CD4-positive, alpha-beta memory T cell (primary cell): ENCODE measurements at regions not wholly inside any gene's neighbourhood (a gene's known extent, or its start where the extent isn't known, plus 50 kb on each side); places are given as distances from the start of the nearest gene placed in this dataset.

Experiments
- CTCF ChIA-PET: fragments of 350-600 bp; sonication (Branson Sonifier 250); formaldehyde crosslinking; loops from one replicate; lab custom pipeline; 2021; ENCODE audit warnings: inconsistent platforms; ENCODE audit not compliant: partially characterized antibody; lab: Charles Lee
- POLR2A ChIA-PET: fragments of 350-600 bp; sonication (Branson Sonifier 250); formaldehyde crosslinking; loops from one replicate; lab custom pipeline; 2021; ENCODE audit not compliant: partially characterized antibody; lab: Charles Lee
- DNase-seq, 5 donors: peaks; one replicate each; pipeline versions ENCODE4 v3.0.0 to v3.0.0-alpha.2; 2020 to 2022; ENCODE audit warnings: mixed read lengths in 1 of 5
- H3K27ac ChIP-seq: one replicate; pipeline ENCODE4 v1.7.0; 2013; ENCODE audit warnings: low read depth, low read length
- H3K27me3 ChIP-seq: 2 replicates; pipeline ENCODE4 v1.7.0; 2013; ENCODE audit warnings: mild to moderate bottlenecking, low read length, moderate library complexity; ENCODE audit not compliant: insufficient read depth
- H3K36me3 ChIP-seq: 2 replicates; pipeline ENCODE4 v1.7.0; 2013; ENCODE audit warnings: mild to moderate bottlenecking, low read length, moderate library complexity; ENCODE audit not compliant: insufficient read depth
- H3K4me1 ChIP-seq: 2 replicates; pipeline ENCODE4 v1.7.0; 2013; ENCODE audit warnings: mild to moderate bottlenecking, low read length, moderate library complexity; ENCODE audit not compliant: insufficient read depth
- H3K4me3 ChIP-seq, 2 donors: one replicate each; pipeline ENCODE4 v1.7.0; 2013; ENCODE audit warnings: low read length in 2 of 2, mild to moderate bottlenecking in 1 of 2
- H3K9me3 ChIP-seq, 2 donors: one replicate each; pipeline ENCODE4 v1.7.0; 2013; ENCODE audit warnings: low read length in 2 of 2, control low read depth in 1 of 2; ENCODE audit not compliant: control insufficient read depth in 1 of 2
- H3K27ac Mint-ChIP-seq, 7 donors: one replicate each; pipeline ENCODE4 v1.8.0; 2020 to 2021; ENCODE audit warnings: mixed read lengths in 7 of 7, mild to moderate bottlenecking in 6 of 7, inconsistent platforms in 3 of 7, moderate library complexity in 3 of 7
- H3K27me3 Mint-ChIP-seq, 2 donors: one replicate each; pipeline ENCODE4 v1.8.0; 2020 to 2021; ENCODE audit warnings: mixed read lengths in 2 of 2
- H3K36me3 Mint-ChIP-seq, 2 donors: one replicate each; pipeline ENCODE4 v1.8.0; 2020 to 2021; ENCODE audit warnings: mixed read lengths in 2 of 2, inconsistent platforms in 1 of 2, mild to moderate bottlenecking in 1 of 2
- H3K4me1 Mint-ChIP-seq, 4 donors: one replicate each; pipeline ENCODE4 v1.8.0; 2020 to 2021; ENCODE audit warnings: mixed read lengths in 4 of 4, mild to moderate bottlenecking in 1 of 4
- H3K4me3 Mint-ChIP-seq, 8 donors: one replicate each; pipeline ENCODE4 v1.8.0; 2020 to 2021; ENCODE audit warnings: mixed read lengths in 8 of 8, mild to moderate bottlenecking in 7 of 8, moderate library complexity in 6 of 8, inconsistent platforms in 3 of 8
- H3K9me3 Mint-ChIP-seq, 8 donors: one replicate each; pipeline ENCODE4 v1.8.0; 2020 to 2021; ENCODE audit warnings: mixed read lengths in 8 of 8, mild to moderate bottlenecking in 5 of 8, inconsistent platforms in 3 of 8, moderate library complexity in 1 of 8
- intact Hi-C: fragments of 100-400 bp; cut with micrococcal nuclease; formaldehyde crosslinking; loops from one replicate; pipeline ENCODE4 v1.15.1; 2023

DNA sequence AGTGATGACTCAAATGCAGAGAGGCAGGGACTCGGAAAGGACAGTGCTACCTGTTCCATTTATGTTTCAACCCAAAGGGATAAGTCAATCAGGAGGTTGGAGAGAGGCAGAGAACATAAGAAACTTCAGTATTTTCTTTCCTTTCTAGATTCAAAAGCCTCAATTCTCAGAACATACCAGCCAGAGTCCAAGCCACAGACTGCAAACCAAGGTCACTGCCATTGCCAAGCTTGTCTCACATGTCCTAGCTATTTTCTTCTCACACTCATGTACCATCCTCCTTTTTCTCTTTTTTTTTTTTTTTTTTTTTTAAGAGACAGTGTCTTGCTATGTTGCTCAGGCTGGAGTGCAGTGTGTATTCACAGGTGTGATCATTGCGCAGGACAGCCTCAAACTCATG lies 111.7 kb upstream of the AKIP1 start:
- POLR2A ChIA-PET: no interaction called here
- no peak for DNase-seq
- Histone ChIP-seq H3K4me3 (no peak overlapping the region), H3K36me3 (no peaks in the 10 kb centered on the region), H3K9me3 (no peaks in the 10 kb centered on the region), H3K27me3 (no peaks in the 10 kb centered on the region), H3K4me1 (no peaks in the 10 kb centered on the region), H3K27ac (no peak overlapping the region)
- H3K9me3 Mint-ChIP-seq: no peaks in the 10 kb centered on the region
- no peaks in the 10 kb centered on the region for H3K4me1 Mint-ChIP-seq
- no peak overlapping the region for H3K27ac Mint-ChIP-seq
- CTCF ChIA-PET: no interaction called here
- peaks cover 0 to 9% of the 10 kb centered on the region in 2 donors for H3K27me3 Mint-ChIP-seq
- H3K4me3 Mint-ChIP-seq: no peak overlapping the region
- H3K36me3 Mint-ChIP-seq: no peaks in the 10 kb centered on the region
- intact Hi-C loops: no loop called here

DNA sequence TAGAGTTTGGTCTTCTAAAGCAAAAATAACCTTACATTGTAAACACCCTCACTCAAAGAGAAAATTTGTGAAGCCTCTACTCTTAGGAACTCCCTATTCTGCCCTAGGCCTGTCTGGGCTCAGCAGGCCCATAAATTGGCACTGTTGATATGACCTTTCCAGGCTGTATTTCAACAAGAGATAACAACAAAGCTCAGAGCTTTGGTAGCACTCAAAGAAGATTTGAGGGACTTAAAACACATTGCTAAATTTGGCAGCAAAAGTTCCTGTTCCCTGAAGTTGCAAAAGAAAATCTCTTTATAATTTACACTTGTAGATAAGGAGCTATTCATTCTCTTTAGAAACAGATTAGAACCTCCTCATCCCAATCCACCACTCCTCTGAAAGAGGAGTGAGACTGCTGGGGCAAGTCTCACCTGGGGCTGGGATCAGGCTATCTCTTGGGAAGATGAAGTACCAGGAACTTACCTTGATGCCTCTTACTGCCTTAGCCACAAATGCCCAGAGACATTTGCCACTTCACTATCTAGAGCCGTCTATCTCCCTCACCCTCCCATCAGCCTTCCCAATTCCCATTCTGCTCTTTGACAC lies 110.4 kb upstream of the AKIP1 start:
- Mint-ChIP-seq H3K27me3 (peaks cover 0 to 7% of the 10 kb centered on the region in 2 donors), H3K4me3 (no peak overlapping the region), H3K4me1 (no peaks in the 10 kb centered on the region), H3K9me3 (no peaks in the 10 kb centered on the region), H3K27ac (no peak overlapping the region), H3K36me3 (no peaks in the 10 kb centered on the region)
- no peaks in the 10 kb centered on the region for H3K27me3 ChIP-seq
- ChIA-PET POLR2A (no interaction called here), CTCF (interaction anchor here (1.0 kb wide), 1 partner anchor 8 kb away, joined by 3 read pairs; no protein-coding TSS in a partner anchor)
- H3K4me1 ChIP-seq: no peaks in the 10 kb centered on the region
- no peak for DNase-seq
- H3K27ac ChIP-seq: no peak overlapping the region
- H3K9me3 ChIP-seq: no peaks in the 10 kb centered on the region
- no peaks in the 10 kb centered on the region for H3K36me3 ChIP-seq
- no peak overlapping the region for H3K4me3 ChIP-seq
- intact Hi-C loops: no loop called here

DNA sequence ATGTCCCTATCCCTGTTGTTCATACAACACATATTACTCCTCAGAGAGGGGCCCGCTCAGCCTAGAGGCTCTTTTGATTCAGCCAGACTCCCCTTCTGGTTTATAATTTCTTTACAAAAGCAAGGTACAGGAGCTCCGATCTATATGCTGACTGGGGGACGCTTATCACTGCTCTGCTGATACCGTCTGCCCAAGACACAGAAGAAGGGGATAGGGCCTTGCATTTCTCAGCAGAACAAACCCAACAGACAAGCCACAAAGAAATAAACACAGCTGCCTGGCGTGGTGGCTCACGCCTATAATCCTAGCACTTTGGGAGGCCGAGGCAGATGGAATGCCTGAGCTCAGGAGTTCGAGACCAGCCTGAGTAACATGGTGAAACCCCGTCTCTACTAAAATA lies 109.9 kb upstream of the AKIP1 start:
- intact Hi-C loops: no loop called here
- no peak overlapping the region for H3K27ac ChIP-seq
- Mint-ChIP-seq H3K27ac (no peak overlapping the region), H3K36me3 (no peaks in the 10 kb centered on the region), H3K4me3 (no peak overlapping the region), H3K27me3 (peaks cover 0 to 7% of the 10 kb centered on the region in 2 donors), H3K4me1 (no peaks in the 10 kb centered on the region), H3K9me3 (no peaks in the 10 kb centered on the region)
- CTCF ChIA-PET: no interaction called here
- no peaks in the 10 kb centered on the region for H3K36me3 ChIP-seq
- H3K27me3 ChIP-seq: no peaks in the 10 kb centered on the region
- H3K4me3 ChIP-seq: no peak overlapping the region
- H3K4me1 ChIP-seq: no peaks in the 10 kb centered on the region
- POLR2A ChIA-PET: no interaction called here
- no peaks in the 10 kb centered on the region for H3K9me3 ChIP-seq
- no peak for DNase-seq

DNA sequence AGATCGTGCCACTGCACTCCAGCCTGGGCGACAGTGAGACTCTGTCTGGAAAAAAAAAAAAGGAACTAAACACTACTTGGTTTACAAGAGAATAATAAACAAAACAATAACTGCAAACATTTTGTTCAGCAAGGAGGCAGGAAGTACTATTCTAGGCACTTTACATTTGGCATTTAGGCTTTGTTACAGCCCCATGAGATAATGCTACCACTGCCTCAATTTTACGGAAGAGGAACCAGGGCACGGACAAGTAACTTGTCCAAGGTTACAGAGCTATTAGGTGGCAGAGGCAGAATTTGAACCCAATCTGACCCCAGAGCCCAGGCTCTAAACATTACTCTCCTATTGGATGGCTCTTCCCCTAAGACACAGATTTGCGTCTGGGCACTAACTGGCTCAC lies 108.7 kb upstream of the AKIP1 start:
- ChIA-PET CTCF (no interaction called here), POLR2A (no interaction called here)
- Mint-ChIP-seq H3K36me3 (no peaks in the 10 kb centered on the region), H3K4me3 (no peak overlapping the region), H3K4me1 (no peaks in the 10 kb centered on the region), H3K9me3 (peaks cover 0 to 1% (median 0%) of the 10 kb centered on the region in 8 donors), H3K27ac (no peak overlapping the region), H3K27me3 (peaks cover 0 to 9% of the 10 kb centered on the region in 2 donors)
- intact Hi-C loops: no loop called here
- no peaks in the 10 kb centered on the region for H3K36me3 ChIP-seq
- H3K9me3 ChIP-seq: no peaks in the 10 kb centered on the region
- H3K4me3 ChIP-seq: no peak overlapping the region
- no peak overlapping the region for H3K27ac ChIP-seq
- H3K4me1 ChIP-seq: no peaks in the 10 kb centered on the region
- DNase-seq: no peak
- no peaks in the 10 kb centered on the region for H3K27me3 ChIP-seq

DNA sequence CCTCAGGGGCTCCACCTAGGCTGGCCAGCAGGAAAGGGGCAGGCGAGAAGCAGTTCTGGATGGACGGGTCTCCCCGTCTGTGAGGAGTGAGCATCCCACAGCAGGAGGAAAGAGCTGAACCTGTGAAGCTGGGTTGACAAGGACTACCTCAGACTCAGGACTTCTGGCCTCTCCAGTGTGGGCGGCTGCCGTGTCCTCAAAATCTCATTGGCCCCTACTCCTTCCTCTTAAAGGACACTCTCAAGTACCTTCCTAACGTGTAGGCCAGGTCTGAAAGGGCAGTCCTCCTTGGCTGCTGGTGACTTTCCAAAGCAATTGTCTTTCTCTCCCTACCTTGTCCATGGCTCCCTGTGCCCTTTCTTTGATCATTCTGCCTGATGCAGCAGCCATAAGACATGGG lies 107.0 kb upstream of the AKIP1 start:
- CTCF ChIA-PET: interaction anchor here (1.5 kb wide), 1 partner anchor 10 kb away, joined by 3 read pairs; no protein-coding TSS in a partner anchor
- H3K27ac ChIP-seq: no peak overlapping the region
- Mint-ChIP-seq H3K4me3 (no peak overlapping the region), H3K9me3 (peaks cover 0 to 1% (median 0%) of the 10 kb centered on the region in 8 donors), H3K27me3 (peaks cover 4 to 5% of the 10 kb centered on the region in 2 donors), H3K27ac (no peak overlapping the region), H3K36me3 (no peaks in the 10 kb centered on the region), H3K4me1 (no peaks in the 10 kb centered on the region)
- POLR2A ChIA-PET: no interaction called here
- intact Hi-C loops: no loop called here
- no peak for DNase-seq
- no peaks in the 10 kb centered on the region for H3K9me3 ChIP-seq
- H3K36me3 ChIP-seq: no peaks in the 10 kb centered on the region
- H3K27me3 ChIP-seq: no peaks in the 10 kb centered on the region
- H3K4me1 ChIP-seq: no peaks in the 10 kb centered on the region
- no peak overlapping the region for H3K4me3 ChIP-seq

DNA sequence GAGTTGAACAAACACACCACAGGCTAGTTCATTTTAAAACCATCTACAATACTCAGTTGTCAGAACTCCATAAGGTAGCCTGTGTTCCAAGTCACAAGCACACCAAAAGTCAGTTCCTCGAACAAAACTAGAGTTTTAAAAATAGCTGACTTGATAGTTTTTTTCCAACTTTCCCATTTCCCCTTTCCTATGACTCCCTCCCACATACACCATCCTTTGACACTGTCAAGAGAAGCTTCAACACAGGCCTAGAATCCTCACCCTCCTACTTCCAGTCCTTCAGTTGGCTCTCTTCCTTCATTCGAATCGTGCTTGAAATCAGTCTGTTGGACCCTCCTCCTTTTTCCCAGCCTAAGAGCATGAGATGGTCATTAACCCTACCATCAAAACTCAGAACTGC lies 105.7 kb upstream of the AKIP1 start:
- CTCF ChIA-PET: interaction anchor here (0.7 kb wide), 1 partner anchor 9 kb away, joined by 3 read pairs; no protein-coding TSS in a partner anchor
- H3K27ac ChIP-seq: no peak overlapping the region
- Mint-ChIP-seq H3K27ac (no peak overlapping the region), H3K36me3 (no peaks in the 10 kb centered on the region), H3K4me1 (peaks cover 0 to 4% (median 3%) of the 10 kb centered on the region in 4 donors), H3K4me3 (no peak overlapping the region), H3K9me3 (peaks cover 0 to 1% (median 0%) of the 10 kb centered on the region in 8 donors), H3K27me3 (peaks cover 6 to 11% of the 10 kb centered on the region in 2 donors)
- H3K4me3 ChIP-seq: no peak overlapping the region
- H3K9me3 ChIP-seq: no peaks in the 10 kb centered on the region
- no peak for DNase-seq
- no peaks in the 10 kb centered on the region for H3K4me1 ChIP-seq
- intact Hi-C loops: no loop called here
- POLR2A ChIA-PET: no interaction called here
- no peaks in the 10 kb centered on the region for H3K36me3 ChIP-seq
- H3K27me3 ChIP-seq: no peaks in the 10 kb centered on the region

DNA sequence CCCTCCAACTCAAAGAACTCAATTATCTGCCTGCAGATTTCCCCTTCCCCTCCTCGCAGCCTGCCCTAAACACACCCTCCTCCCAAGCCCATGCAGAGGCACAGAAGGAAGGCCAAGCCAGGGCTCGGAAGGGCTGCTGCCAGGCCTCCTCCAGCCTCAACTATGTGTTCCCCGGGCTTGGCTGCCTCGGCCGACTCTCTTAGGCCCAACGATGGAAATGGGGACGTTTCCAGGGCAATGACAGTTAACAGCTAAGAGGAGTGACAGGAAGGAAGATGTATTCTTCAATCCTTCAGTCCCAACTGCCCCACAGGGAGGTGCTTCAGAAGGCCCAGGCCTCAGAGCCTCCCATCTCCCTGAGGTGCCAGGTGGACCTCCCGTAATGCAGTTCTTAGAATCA lies 104.0 kb upstream of the AKIP1 start:
- ChIA-PET CTCF (no interaction called here), POLR2A (no interaction called here)
- Histone ChIP-seq H3K27ac (no peak overlapping the region), H3K4me1 (no peaks in the 10 kb centered on the region), H3K4me3 (no peak overlapping the region), H3K27me3 (no peaks in the 10 kb centered on the region), H3K36me3 (no peaks in the 10 kb centered on the region), H3K9me3 (no peaks in the 10 kb centered on the region)
- no peak for DNase-seq
- peaks cover 0 to 1% (median 0%) of the 10 kb centered on the region in 8 donors for H3K9me3 Mint-ChIP-seq
- H3K27me3 Mint-ChIP-seq: peaks cover 12 to 15% of the 10 kb centered on the region in 2 donors
- intact Hi-C loops: no loop called here
- peaks cover 3 to 10% (median 6%) of the 10 kb centered on the region in 4 donors for H3K4me1 Mint-ChIP-seq
- H3K4me3 Mint-ChIP-seq: no peak overlapping the region
- no peaks in the 10 kb centered on the region for H3K36me3 Mint-ChIP-seq
- peak overlapping the region in 1 of 7 donors; percentile 65 for H3K27ac Mint-ChIP-seq
